ENCODE measurements at regions not wholly inside any gene's neighbourhood (a gene's known extent, or its start where the extent isn't known, plus 50 kb on each side); places are given as distances from the start of the nearest gene placed in this dataset.
A peak's percentile ranks its signal among the peaks of the same experiment; 100 is the strongest.

- peaks cover 3% of the 10 kb centered on the region for H3K4me1 ChIP-seq (ENCODE audit: control insufficient read depth, insufficient read depth, low read length)
- no peaks in the 10 kb centered on the region for H3K36me3 ChIP-seq (ENCODE audit: control insufficient read depth, insufficient read depth, low read length, severe bottlenecking)
- H3K4me3 ChIP-seq (ENCODE audit: low read length), result no peak overlapping the region
- no peak for DNase-seq (ENCODE audit: low read depth)
- no peak overlapping the region for H3K9ac ChIP-seq (ENCODE audit: low read length)
- no peaks in the 10 kb centered on the region for H3K27me3 ChIP-seq (replicated peaks; ENCODE audit: control insufficient read depth, insufficient read depth, low read length)
- H3K9me3 ChIP-seq (ENCODE audit: control insufficient read depth, low read length), result no peaks in the 10 kb centered on the region
Observed at GRCh38 chr18:55120896-55121295, 161.6 kb upstream of the CCDC68 start.

- DNase-seq (ENCODE audit: low read depth), result no peak
- Histone ChIP-seq H3K27me3 (replicated peaks; ENCODE audit: control insufficient read depth, insufficient read depth, low read length) (no peaks in the 10 kb centered on the region), H3K9me3 (ENCODE audit: control insufficient read depth, low read length) (no peaks in the 10 kb centered on the region), H3K36me3 (ENCODE audit: control insufficient read depth, insufficient read depth, low read length, severe bottlenecking) (no peaks in the 10 kb centered on the region), H3K4me1 (ENCODE audit: control insufficient read depth, insufficient read depth, low read length) (peaks cover 9% of the 10 kb centered on the region), H3K9ac (ENCODE audit: low read length) (no peak overlapping the region), H3K4me3 (ENCODE audit: low read length) (no peak overlapping the region)
Observed at GRCh38 chr18:55119434-55119833, 160.2 kb upstream of the CCDC68 start.

DNA sequence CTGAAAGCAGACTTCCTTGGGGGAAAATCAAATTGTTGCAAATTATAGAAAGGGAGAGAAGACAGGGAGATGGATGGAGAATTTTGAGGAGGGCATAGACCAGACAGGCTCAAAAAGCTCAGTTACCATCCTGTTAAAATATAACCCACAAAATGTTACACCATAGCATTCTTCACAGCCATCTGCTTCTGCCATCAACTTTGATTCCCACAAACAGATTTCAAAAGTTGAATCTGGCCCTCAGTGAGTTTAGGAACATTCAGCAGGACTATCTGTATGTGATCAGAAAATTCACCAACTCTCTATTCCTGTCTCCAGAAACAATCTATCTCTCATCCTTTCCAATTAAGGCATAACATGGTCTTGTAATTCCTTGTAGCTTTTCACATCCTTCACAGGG, 159.8 kb upstream of the CCDC68 start:
- H3K4me1 ChIP-seq (ENCODE audit: control insufficient read depth, insufficient read depth, low read length), result peaks cover 13% of the 10 kb centered on the region
- no peak overlapping the region for H3K4me3 ChIP-seq (ENCODE audit: low read length)
- no peaks in the 10 kb centered on the region for H3K36me3 ChIP-seq (ENCODE audit: control insufficient read depth, insufficient read depth, low read length, severe bottlenecking)
- peak; percentile 36 for DNase-seq (ENCODE audit: low read depth)
- H3K9me3 ChIP-seq (ENCODE audit: control insufficient read depth, low read length), result no peaks in the 10 kb centered on the region
- H3K27me3 ChIP-seq (replicated peaks; ENCODE audit: control insufficient read depth, insufficient read depth, low read length), result no peaks in the 10 kb centered on the region
- no peak overlapping the region for H3K9ac ChIP-seq (ENCODE audit: low read length)

DNA sequence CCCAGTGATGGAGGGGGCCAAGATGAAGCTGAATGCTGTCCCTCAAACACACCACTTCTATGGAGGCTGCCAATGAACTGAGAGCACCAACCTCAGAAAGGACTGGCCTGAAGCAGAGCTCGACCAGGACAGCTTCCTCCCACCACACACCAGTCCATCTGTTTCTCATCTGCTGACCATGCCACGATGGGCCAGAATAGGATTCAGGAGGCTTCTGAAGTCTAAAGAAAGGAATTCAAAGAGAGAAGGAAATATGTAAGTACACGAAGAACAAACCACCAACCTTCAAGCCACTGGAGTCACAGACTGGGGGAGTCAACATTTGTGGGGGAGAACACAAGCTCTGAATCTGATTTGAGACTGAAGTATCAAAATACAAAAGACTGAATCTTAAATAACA, 157.6 kb upstream of the CCDC68 start:
- Histone ChIP-seq H3K27me3 (replicated peaks; ENCODE audit: control insufficient read depth, insufficient read depth, low read length) (no peaks in the 10 kb centered on the region), H3K4me1 (ENCODE audit: control insufficient read depth, insufficient read depth, low read length) (peaks cover 11% of the 10 kb centered on the region), H3K4me3 (ENCODE audit: low read length) (no peak overlapping the region), H3K9me3 (ENCODE audit: control insufficient read depth, low read length) (no peaks in the 10 kb centered on the region), H3K9ac (ENCODE audit: low read length) (no peak overlapping the region), H3K36me3 (ENCODE audit: control insufficient read depth, insufficient read depth, low read length, severe bottlenecking) (no peaks in the 10 kb centered on the region)
- peak; percentile 39 for DNase-seq (ENCODE audit: low read depth)

- Histone ChIP-seq H3K9ac (ENCODE audit: low read length) (no peak overlapping the region), H3K4me3 (ENCODE audit: low read length) (no peak overlapping the region), H3K9me3 (ENCODE audit: control insufficient read depth, low read length) (no peaks in the 10 kb centered on the region), H3K36me3 (ENCODE audit: control insufficient read depth, insufficient read depth, low read length, severe bottlenecking) (no peaks in the 10 kb centered on the region), H3K4me1 (ENCODE audit: control insufficient read depth, insufficient read depth, low read length) (peaks cover 11% of the 10 kb centered on the region), H3K27me3 (replicated peaks; ENCODE audit: control insufficient read depth, insufficient read depth, low read length) (no peaks in the 10 kb centered on the region)
- no peak for DNase-seq (ENCODE audit: low read depth)
Observed at GRCh38 chr18:55115606-55116005, 156.3 kb upstream of the CCDC68 start.

GRCh38 chr18:55114876-55115275, 155.6 kb upstream of the CCDC68 start:
- Histone ChIP-seq H3K9me3 (ENCODE audit: control insufficient read depth, low read length) (no peaks in the 10 kb centered on the region), H3K36me3 (ENCODE audit: control insufficient read depth, insufficient read depth, low read length, severe bottlenecking) (no peaks in the 10 kb centered on the region), H3K9ac (ENCODE audit: low read length) (no peak overlapping the region), H3K27me3 (replicated peaks; ENCODE audit: control insufficient read depth, insufficient read depth, low read length) (peaks cover 1% of the 10 kb centered on the region), H3K4me1 (ENCODE audit: control insufficient read depth, insufficient read depth, low read length) (peaks cover 11% of the 10 kb centered on the region), H3K4me3 (ENCODE audit: low read length) (no peak overlapping the region)
- peak; percentile 78 for DNase-seq (ENCODE audit: low read depth)

DNA sequence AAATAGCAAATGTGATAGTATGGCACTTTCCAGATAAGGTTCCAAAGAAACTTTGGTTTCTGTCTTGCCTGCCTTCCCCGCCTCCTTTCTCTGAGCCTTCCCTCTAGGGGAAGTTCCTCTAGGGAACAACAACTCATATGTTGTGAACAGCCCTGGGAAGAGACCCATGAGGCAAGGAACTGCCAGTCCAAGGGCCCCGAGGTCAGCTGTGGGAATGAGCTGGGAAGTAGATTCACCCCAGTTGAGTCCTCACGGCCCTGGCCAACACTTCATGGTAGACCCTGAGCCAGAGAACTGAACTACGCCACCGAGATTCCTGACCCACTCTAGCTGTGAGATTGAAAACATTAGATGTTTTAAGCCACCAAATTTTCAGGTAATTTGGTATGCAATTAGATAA, 154.5 kb upstream of the CCDC68 start:
- no peak overlapping the region for H3K4me3 ChIP-seq (ENCODE audit: low read length)
- H3K4me1 ChIP-seq (ENCODE audit: control insufficient read depth, insufficient read depth, low read length), result peaks cover 11% of the 10 kb centered on the region
- H3K36me3 ChIP-seq (ENCODE audit: control insufficient read depth, insufficient read depth, low read length, severe bottlenecking), result no peaks in the 10 kb centered on the region
- no peak overlapping the region for H3K9ac ChIP-seq (ENCODE audit: low read length)
- peaks cover 3% of the 10 kb centered on the region for H3K27me3 ChIP-seq (replicated peaks; ENCODE audit: control insufficient read depth, insufficient read depth, low read length)
- DNase-seq (ENCODE audit: low read depth), result no peak
- no peaks in the 10 kb centered on the region for H3K9me3 ChIP-seq (ENCODE audit: control insufficient read depth, low read length)

GRCh38 chr18:55111271-55111670, 152.0 kb upstream of the CCDC68 start:
- H3K9me3 ChIP-seq (ENCODE audit: control insufficient read depth, low read length), result no peaks in the 10 kb centered on the region
- H3K36me3 ChIP-seq (ENCODE audit: control insufficient read depth, insufficient read depth, low read length, severe bottlenecking), result no peaks in the 10 kb centered on the region
- peaks cover 3% of the 10 kb centered on the region for H3K27me3 ChIP-seq (replicated peaks; ENCODE audit: control insufficient read depth, insufficient read depth, low read length)
- H3K4me1 ChIP-seq (ENCODE audit: control insufficient read depth, insufficient read depth, low read length), result peaks cover 11% of the 10 kb centered on the region
- H3K4me3 ChIP-seq (ENCODE audit: low read length), result no peak overlapping the region
- H3K9ac ChIP-seq (ENCODE audit: low read length), result no peak overlapping the region
- DNase-seq (ENCODE audit: low read depth), result no peak

- Histone ChIP-seq H3K27me3 (replicated peaks; ENCODE audit: control insufficient read depth, insufficient read depth, low read length) (peaks cover 3% of the 10 kb centered on the region), H3K4me3 (ENCODE audit: low read length) (no peak overlapping the region), H3K9ac (ENCODE audit: low read length) (no peak overlapping the region), H3K4me1 (ENCODE audit: control insufficient read depth, insufficient read depth, low read length) (peaks cover 11% of the 10 kb centered on the region), H3K9me3 (ENCODE audit: control insufficient read depth, low read length) (no peaks in the 10 kb centered on the region), H3K36me3 (ENCODE audit: control insufficient read depth, insufficient read depth, low read length, severe bottlenecking) (no peaks in the 10 kb centered on the region)
- no peak for DNase-seq (ENCODE audit: low read depth)
Observed at GRCh38 chr18:55110436-55110835, 151.2 kb upstream of the CCDC68 start.

- Histone ChIP-seq H3K27me3 (replicated peaks; ENCODE audit: control insufficient read depth, insufficient read depth, low read length) (peaks cover 3% of the 10 kb centered on the region), H3K36me3 (ENCODE audit: control insufficient read depth, insufficient read depth, low read length, severe bottlenecking) (no peaks in the 10 kb centered on the region), H3K9ac (ENCODE audit: low read length) (no peak overlapping the region), H3K4me3 (ENCODE audit: low read length) (no peak overlapping the region), H3K9me3 (ENCODE audit: control insufficient read depth, low read length) (no peaks in the 10 kb centered on the region), H3K4me1 (ENCODE audit: control insufficient read depth, insufficient read depth, low read length) (peaks cover 9% of the 10 kb centered on the region)
- no peak for DNase-seq (ENCODE audit: low read depth)
Observed at GRCh38 chr18:55109818-55110414, 150.7 kb upstream of the CCDC68 start.

GRCh38 chr18:55106906-55107305, 147.6 kb upstream of the CCDC68 start:
- Histone ChIP-seq H3K4me3 (ENCODE audit: low read length) (no peak overlapping the region), H3K36me3 (ENCODE audit: control insufficient read depth, insufficient read depth, low read length, severe bottlenecking) (no peaks in the 10 kb centered on the region), H3K27me3 (replicated peaks; ENCODE audit: control insufficient read depth, insufficient read depth, low read length) (peaks cover 3% of the 10 kb centered on the region), H3K9me3 (ENCODE audit: control insufficient read depth, low read length) (no peaks in the 10 kb centered on the region), H3K4me1 (ENCODE audit: control insufficient read depth, insufficient read depth, low read length) (no peaks in the 10 kb centered on the region), H3K9ac (ENCODE audit: low read length) (no peak overlapping the region)
- no peak for DNase-seq (ENCODE audit: low read depth)

DNA sequence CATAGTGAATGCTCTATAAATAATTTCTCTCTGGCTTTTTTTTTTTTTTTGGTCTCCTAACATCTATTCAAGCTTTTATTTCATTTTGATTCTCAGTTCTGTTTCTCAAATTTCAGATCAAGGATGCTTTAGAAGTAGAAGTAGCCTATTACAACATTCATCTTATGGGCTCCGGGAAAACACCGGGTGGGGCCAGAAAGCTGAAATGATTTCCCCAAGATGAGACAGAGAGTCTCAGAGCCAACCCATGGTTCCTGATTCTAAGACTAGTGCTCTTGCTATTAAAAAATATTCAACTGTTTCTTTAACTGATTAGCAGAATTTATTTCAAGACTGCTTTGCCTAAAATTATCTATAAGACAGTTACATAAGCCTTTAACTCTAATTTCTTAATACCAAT, 147.2 kb upstream of the CCDC68 start:
- no peaks in the 10 kb centered on the region for H3K4me1 ChIP-seq (ENCODE audit: control insufficient read depth, insufficient read depth, low read length)
- DNase-seq (ENCODE audit: low read depth), result no peak
- H3K4me3 ChIP-seq (ENCODE audit: low read length), result no peak overlapping the region
- no peaks in the 10 kb centered on the region for H3K9me3 ChIP-seq (ENCODE audit: control insufficient read depth, low read length)
- peaks cover 3% of the 10 kb centered on the region for H3K27me3 ChIP-seq (replicated peaks; ENCODE audit: control insufficient read depth, insufficient read depth, low read length)
- H3K36me3 ChIP-seq (ENCODE audit: control insufficient read depth, insufficient read depth, low read length, severe bottlenecking), result no peaks in the 10 kb centered on the region
- H3K9ac ChIP-seq (ENCODE audit: low read length), result no peak overlapping the region

All from adipocyte (in vitro differentiated cells).